Fibroblast of lung (primary cell): ENCODE measurements at regions not wholly inside any gene's neighbourhood (a gene's known extent, or its start where the extent isn't known, plus 50 kb on each side); places are given as distances from the start of the nearest gene placed in this dataset.

ENCODE experiments used
- DNase-seq, 2 donors: peaks; one replicate each; pipeline versions ENCODE4 v3.0.0 to v3.0.0-alpha.2; 2010; ENCODE audit warnings: low read depth in 2 of 2
- H2AFZ ChIP-seq: 2 replicates; pipeline ENCODE4 v1.5.1; 2012; ENCODE audit warnings: low read length, control low read depth, inconsistent platforms
- H3K27ac ChIP-seq: 2 replicates; pipeline ENCODE4 v1.5.1; 2011; ENCODE audit warnings: low read length, control low read depth; ENCODE audit not compliant: insufficient read depth
- H3K27me3 ChIP-seq: 2 replicates; pipeline ENCODE4 v1.5.1; 2011; ENCODE audit warnings: mild to moderate bottlenecking, low read length; ENCODE audit not compliant: control insufficient read depth, insufficient read depth
- H3K36me3 ChIP-seq: 2 replicates; pipeline ENCODE4 v1.5.1; 2011; ENCODE audit warnings: low read length; ENCODE audit not compliant: control insufficient read depth, insufficient read depth
- H3K4me1 ChIP-seq: 2 replicates; pipeline ENCODE4 v1.5.1; 2011; ENCODE audit warnings: low read length; ENCODE audit not compliant: control insufficient read depth, insufficient read depth; ENCODE audit errors: extremely low read depth
- H3K4me2 ChIP-seq: 2 replicates; pipeline ENCODE4 v1.5.1; 2011; ENCODE audit warnings: low read length, control low read depth; ENCODE audit not compliant: insufficient read depth; ENCODE audit errors: extremely low read depth
- H3K4me3 ChIP-seq, 4 experiments: fragments of 200-600 bp in 1 of 4; sonication (generic) in 1 of 4; replicated peaks in 1 of 4; 2 replicates each; pipeline ENCODE4 v1.5.1; 2011 to 2016; ENCODE audit warnings: low read length in 4 of 4, low read depth in 3 of 4, mild to moderate bottlenecking in 3 of 4, control low read depth in 2 of 4, inconsistent platforms in 1 of 4, mixed read lengths in 1 of 4; ENCODE audit not compliant: insufficient read depth in 1 of 4; ENCODE audit errors: control extremely low read depth in 1 of 4
- H3K79me2 ChIP-seq: 2 replicates; pipeline ENCODE4 v1.5.1; 2012; ENCODE audit warnings: mild to moderate bottlenecking, low read length, inconsistent platforms; ENCODE audit not compliant: control insufficient read depth, insufficient read depth
- H3K9ac ChIP-seq: 2 replicates; pipeline ENCODE4 v1.5.1; 2011; ENCODE audit warnings: mild to moderate bottlenecking, low read length, control low read depth; ENCODE audit not compliant: insufficient read depth
- H3K9me3 ChIP-seq: 2 replicates; pipeline ENCODE4 v1.5.1; 2012; ENCODE audit warnings: low read depth, low read length; ENCODE audit not compliant: control insufficient read depth, insufficient read depth
- H4K20me1 ChIP-seq: 2 replicates; pipeline ENCODE4 v1.5.1; 2011; ENCODE audit warnings: low read length; ENCODE audit not compliant: control insufficient read depth, insufficient read depth; ENCODE audit errors: extremely low read depth
- EZH2 ChIP-seq: IDR thresholded peaks from 2 replicates; pipeline ENCODE4 v1.5.1; 2012; ENCODE audit warnings: low read length, control low read depth, mild to moderate bottlenecking; ENCODE audit errors: missing control alignments
- TF ChIP-seq, protein P1 (sequence below), 2 donors: IDR thresholded peaks in 1 of 2; conservative IDR thresholded peaks in 1 of 2; 1 replicate in 1 of 2; 2 replicates in 1 of 2; pipeline ENCODE4 v1.5.1; 2011 to 2012; ENCODE audit warnings: low read length in 2 of 2, control low read depth in 1 of 2, inconsistent platforms in 1 of 2, low read depth in 1 of 2, mild to moderate bottlenecking in 1 of 2

DNA sequence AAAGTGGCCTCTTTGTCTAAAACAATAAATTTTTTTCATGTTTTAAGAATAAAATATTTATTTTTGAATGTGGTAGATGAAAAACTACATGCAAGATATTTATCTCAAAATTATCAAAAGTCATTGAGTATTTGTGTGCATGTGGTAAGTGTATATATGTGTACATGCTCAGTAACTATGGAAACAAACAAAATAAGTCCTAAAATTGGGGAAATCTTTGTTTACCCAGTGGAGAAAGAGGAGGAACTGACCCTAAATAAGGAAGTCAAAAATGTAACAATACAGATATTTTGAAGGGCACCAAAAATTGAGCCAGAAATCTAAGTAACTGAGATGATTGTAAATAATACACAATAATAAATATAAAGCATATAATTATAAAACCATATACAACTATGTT lies 639.2 kb downstream of the MAFB start:
- Histone ChIP-seq H3K9me3 (no peaks in the 10 kb centered on the region), H3K27ac (no peak overlapping the region), H3K4me1 (no peaks in the 10 kb centered on the region), H3K4me3 (no peak overlapping the region), H3K4me2 (no peak overlapping the region), H4K20me1 (no peaks in the 10 kb centered on the region), H3K79me2 (no peaks in the 10 kb centered on the region), H3K9ac (no peak overlapping the region), H3K36me3 (no peaks in the 10 kb centered on the region), H3K27me3 (no peaks in the 10 kb centered on the region), H2AFZ (no peak overlapping the region)
- no peak for TF ChIP-seq EZH2
- TF ChIP-seq, protein P1, sequence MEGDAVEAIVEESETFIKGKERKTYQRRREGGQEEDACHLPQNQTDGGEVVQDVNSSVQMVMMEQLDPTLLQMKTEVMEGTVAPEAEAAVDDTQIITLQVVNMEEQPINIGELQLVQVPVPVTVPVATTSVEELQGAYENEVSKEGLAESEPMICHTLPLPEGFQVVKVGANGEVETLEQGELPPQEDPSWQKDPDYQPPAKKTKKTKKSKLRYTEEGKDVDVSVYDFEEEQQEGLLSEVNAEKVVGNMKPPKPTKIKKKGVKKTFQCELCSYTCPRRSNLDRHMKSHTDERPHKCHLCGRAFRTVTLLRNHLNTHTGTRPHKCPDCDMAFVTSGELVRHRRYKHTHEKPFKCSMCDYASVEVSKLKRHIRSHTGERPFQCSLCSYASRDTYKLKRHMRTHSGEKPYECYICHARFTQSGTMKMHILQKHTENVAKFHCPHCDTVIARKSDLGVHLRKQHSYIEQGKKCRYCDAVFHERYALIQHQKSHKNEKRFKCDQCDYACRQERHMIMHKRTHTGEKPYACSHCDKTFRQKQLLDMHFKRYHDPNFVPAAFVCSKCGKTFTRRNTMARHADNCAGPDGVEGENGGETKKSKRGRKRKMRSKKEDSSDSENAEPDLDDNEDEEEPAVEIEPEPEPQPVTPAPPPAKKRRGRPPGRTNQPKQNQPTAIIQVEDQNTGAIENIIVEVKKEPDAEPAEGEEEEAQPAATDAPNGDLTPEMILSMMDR (conservative IDR thresholded peaks at IDR 0.05 in 1 of 2, IDR thresholded peaks at IDR 0.05 in 1 of 2; ENCODE audit: low read depth in 1 of 2, low read length in 2 of 2), result no peak
- DNase-seq, result no peak

DNA sequence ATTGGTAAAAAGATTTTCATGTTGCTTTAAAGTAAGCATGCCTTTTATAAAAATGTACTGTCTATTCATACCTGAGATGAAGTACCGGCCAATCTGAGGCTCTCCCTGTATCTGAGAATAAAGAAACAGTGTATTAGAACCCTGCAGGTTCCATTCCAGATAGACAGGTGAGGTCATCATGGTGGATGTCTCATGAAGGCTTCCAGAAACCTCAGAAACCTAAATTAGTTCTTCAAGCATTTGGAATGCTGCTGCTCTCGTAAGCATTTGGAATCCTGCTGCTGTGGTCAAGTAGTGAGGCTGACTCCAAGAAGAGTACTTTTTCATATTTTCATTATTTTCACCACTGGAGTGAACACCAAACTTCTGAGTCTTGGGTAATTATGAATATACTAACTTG lies 642.3 kb downstream of the MAFB start:
- DNase-seq, result no peak
- no peak for TF ChIP-seq EZH2
- TF ChIP-seq, protein P1 (conservative IDR thresholded peaks at IDR 0.05 in 1 of 2, IDR thresholded peaks at IDR 0.05 in 1 of 2; ENCODE audit: low read depth in 1 of 2, low read length in 2 of 2), result no peak
- Histone ChIP-seq H3K4me1 (no peaks in the 10 kb centered on the region), H3K27ac (no peak overlapping the region), H3K27me3 (no peaks in the 10 kb centered on the region), H2AFZ (no peak overlapping the region), H3K4me3 (no peak overlapping the region), H3K36me3 (no peaks in the 10 kb centered on the region), H3K4me2 (no peak overlapping the region), H3K9ac (no peak overlapping the region), H3K79me2 (no peaks in the 10 kb centered on the region), H3K9me3 (no peaks in the 10 kb centered on the region), H4K20me1 (no peaks in the 10 kb centered on the region)

DNA sequence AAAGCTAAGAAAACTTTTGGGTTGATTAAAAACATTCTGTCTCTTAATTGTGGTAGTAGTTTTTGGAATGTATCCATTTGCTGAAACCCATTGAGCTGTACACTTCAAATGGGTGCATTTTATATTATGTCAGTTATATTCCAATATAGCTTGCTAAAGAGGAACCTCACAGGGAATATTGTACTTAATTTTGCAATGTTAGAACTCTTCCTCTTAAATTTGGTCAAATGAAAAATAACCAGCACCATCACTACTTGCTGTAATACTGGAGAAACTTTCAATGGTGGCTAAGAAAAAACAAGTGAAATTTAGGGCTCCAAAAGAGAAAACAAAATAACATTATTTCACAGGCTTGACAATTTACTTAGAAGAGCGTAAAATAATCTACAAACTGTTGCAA lies 651.5 kb downstream of the MAFB start:
- Histone ChIP-seq H3K4me1 (no peaks in the 10 kb centered on the region), H2AFZ (no peak overlapping the region), H3K79me2 (no peaks in the 10 kb centered on the region), H3K27me3 (no peaks in the 10 kb centered on the region), H3K4me2 (no peak overlapping the region), H3K9me3 (no peaks in the 10 kb centered on the region), H3K9ac (no peak overlapping the region), H3K4me3 (no peak overlapping the region), H3K27ac (no peak overlapping the region), H3K36me3 (no peaks in the 10 kb centered on the region), H4K20me1 (no peaks in the 10 kb centered on the region)
- no peak for DNase-seq
- TF ChIP-seq, protein P1 (conservative IDR thresholded peaks at IDR 0.05 in 1 of 2, IDR thresholded peaks at IDR 0.05 in 1 of 2; ENCODE audit: low read depth in 1 of 2, low read length in 2 of 2), result no peak
- TF ChIP-seq EZH2, result no peak
